GM21447 (cell line): ENCODE measurements at regions not wholly inside any gene's neighbourhood (a gene's known extent, or its start where the extent isn't known, plus 50 kb on each side); places are given as distances from the start of the nearest gene placed in this dataset.

Source experiments
- ATAC-seq: cut with Tn5 transposase; IDR thresholded peaks from one replicate; pipeline ENCODE4 v1.9.1; 2021; ENCODE audit not compliant: unreplicated experiment

DNA sequence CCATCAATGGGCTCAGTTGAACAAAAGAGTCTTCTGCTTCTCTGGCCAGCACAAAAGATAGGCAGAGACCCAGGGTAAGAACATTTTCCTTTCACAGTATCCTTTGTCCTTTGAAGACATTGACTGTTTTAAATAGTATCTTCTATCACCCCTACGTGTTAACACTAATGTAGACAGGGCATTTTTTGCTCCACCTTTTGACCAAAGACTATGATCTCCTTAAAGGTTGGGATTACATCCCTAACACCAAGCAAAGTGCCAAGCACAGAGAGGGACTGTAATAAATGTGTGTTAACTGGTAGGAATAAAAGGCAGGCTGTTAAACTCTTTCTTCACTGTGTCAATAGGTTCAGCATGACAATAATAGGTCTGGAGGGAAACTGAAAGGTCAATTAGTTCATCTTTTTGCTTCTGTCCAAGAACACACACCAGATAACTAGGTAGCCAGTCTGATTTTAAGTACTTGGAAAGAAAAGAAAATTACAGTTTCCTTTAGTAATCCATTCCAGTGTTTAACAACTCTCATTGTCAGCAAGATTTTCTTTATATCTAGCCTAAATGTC is 63.6 kb upstream of the NOX3 start:
- ATAC-seq = no peak

DNA sequence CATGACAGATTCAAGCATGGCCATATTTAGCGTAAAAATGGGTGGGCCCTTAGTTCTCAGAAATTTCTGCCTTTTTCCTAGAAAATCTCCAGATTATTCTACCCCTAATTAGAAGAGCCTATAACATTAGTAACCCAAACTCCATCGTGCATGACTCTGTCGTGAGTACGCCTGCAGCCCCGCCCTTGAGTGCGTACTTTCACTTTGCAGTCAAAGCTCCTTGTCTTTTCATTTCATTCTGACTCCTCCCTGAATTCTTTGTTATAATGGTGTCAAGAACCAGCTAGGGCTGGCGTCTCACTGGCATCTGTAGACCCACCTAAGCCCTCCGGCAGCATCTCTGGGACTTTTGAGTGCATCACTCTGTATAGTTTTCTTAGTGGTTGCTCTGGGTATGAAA is 61.7 kb upstream of the NOX3 start:
- no peak for ATAC-seq

DNA sequence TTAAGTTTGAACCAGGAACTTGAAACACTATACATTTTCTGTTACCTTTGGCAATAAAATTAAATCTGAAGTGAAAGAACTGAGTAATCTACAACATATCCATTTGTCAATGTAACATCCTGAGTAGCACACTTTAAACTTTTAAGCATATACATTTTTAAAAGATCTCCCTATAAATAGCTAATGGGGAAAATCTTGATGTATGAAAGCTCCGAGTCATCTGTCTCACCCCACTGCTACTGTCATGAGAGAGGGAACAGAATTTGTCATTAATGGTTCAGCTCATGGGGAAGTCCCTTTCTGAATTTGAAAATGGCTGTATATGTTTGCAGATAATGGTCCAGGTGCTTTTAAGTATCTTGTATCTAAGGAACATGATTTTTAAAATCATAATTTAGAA is 55.2 kb upstream of the NOX3 start:
- no peak for ATAC-seq

DNA sequence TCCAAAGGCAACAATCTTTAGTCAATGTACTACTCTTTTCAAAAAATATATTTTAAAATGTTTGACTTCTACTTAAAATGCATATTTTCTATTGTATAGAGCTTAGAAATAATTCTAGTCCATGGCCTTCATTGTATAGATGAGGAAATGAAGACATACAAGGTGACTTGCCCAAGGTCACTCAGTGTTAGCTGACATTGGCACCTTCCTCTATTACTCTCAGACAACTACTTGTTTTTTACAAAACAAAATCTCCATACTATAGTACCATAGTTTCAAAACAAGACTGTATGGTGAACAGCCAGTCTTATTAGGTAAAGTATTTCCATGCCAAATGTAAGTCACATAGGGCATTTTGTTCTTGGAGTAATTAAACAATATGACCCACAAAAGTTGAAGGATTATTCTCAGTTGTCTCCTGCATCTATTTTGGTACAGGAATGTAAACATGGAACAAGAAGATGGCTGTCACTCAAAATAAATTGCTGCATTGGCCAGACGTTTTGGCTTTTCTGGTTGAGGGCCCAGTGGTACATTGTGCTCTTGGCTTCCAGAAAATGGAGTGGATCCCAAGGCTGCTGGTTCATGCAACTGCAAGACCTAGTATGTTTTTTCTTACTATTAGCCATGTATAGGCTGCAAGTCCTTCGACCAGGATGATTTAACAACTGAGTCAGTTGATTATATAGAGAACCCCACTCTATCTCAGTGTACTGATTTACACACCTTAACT is 54.3 kb upstream of the NOX3 start:
- ATAC-seq = no peak

DNA sequence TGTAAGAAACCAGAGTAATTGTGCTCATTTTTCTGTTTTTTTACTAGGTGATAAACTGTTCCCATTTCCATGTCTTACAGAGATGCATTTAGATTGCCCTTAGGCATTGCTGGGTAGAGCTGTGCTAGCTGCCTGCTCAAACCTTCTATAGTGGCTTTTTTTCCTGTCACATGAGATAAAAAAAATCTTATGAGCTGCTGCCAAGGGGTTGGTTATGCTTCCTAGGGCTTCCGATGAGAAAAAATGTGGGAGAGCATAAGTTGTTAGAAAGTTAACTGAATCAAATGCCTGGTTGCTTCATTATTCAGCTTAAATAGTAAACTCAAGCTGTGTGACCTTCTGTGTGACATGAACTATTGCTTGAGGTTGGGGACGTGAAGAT is 50.0 kb upstream of the NOX3 start:
- ATAC-seq = no peak
